AG04449 (cell line): ENCODE measurements at regions not wholly inside any gene's neighbourhood (a gene's known extent, or its start where the extent isn't known, plus 50 kb on each side); places are given as distances from the start of the nearest gene placed in this dataset.

Experiments
- CTCF ChIA-PET: fragments of 350-600 bp; formaldehyde crosslinking; extraction: SDS; loops from one replicate; lab custom pipeline; 2021; ENCODE audit warnings: antibody characterized with exemption; lab: Yijun Ruan, JAX
- POLR2A ChIA-PET: fragments of 400-600, 350-600 bp; formaldehyde crosslinking; extraction: SDS; loops from one replicate; lab custom pipeline; 2020; ENCODE audit warnings: antibody characterized with exemption, inconsistent platforms; lab: Yijun Ruan, JAX
- DNase-seq: peaks from one replicate; pipeline ENCODE4 v3.0.0-alpha.2; 2010; ENCODE audit warnings: low read depth, low spot score
- H3K4me3 ChIP-seq: 2 replicates; pipeline ENCODE4 v1.5.1; 2011; ENCODE audit warnings: low read depth, mild to moderate bottlenecking, control low read depth, low read length
- CTCF ChIP-seq: IDR thresholded peaks from one replicate; pipeline ENCODE4 v1.5.1; 2011; ENCODE audit warnings: mild to moderate bottlenecking, moderate library complexity, low read length, control low read depth, inconsistent platforms; ENCODE audit not compliant: insufficient read depth; ENCODE audit errors: missing control alignments

GRCh38 chr12:60021235-60021634, 425.4 kb downstream of the SLC16A7 start:
- TF ChIP-seq CTCF = no peak
- H3K4me3 ChIP-seq = no peak overlapping the region
- CTCF ChIA-PET = no interaction called here
- DNase-seq = no peak
- POLR2A ChIA-PET = no interaction called here

GRCh38 chr12:60027266-60027665, 431.4 kb downstream of the SLC16A7 start:
- TF ChIP-seq CTCF = no peak
- no peak overlapping the region for H3K4me3 ChIP-seq
- POLR2A ChIA-PET = no interaction called here
- DNase-seq = no peak
- CTCF ChIA-PET = no interaction called here

- CTCF ChIA-PET = no interaction called here
- POLR2A ChIA-PET = no interaction called here
- DNase-seq = no peak
- TF ChIP-seq CTCF = no peak
- no peak overlapping the region for H3K4me3 ChIP-seq
Observed at GRCh38 chr12:60034147-60034546, 438.3 kb downstream of the SLC16A7 start.

GRCh38 chr12:60035835-60036234, 440.0 kb downstream of the SLC16A7 start:
- DNase-seq = no peak
- CTCF ChIA-PET = no interaction called here
- no peak for TF ChIP-seq CTCF
- no peak overlapping the region for H3K4me3 ChIP-seq
- POLR2A ChIA-PET = no interaction called here

- no peak overlapping the region for H3K4me3 ChIP-seq
- POLR2A ChIA-PET = no interaction called here
- CTCF ChIA-PET = no interaction called here
- no peak for DNase-seq
- TF ChIP-seq CTCF = no peak
Observed at GRCh38 chr12:60042835-60043234, 447.0 kb downstream of the SLC16A7 start.

GRCh38 chr12:60043236-60043635, 447.4 kb downstream of the SLC16A7 start:
- H3K4me3 ChIP-seq = no peak overlapping the region
- no peak for DNase-seq
- ChIA-PET POLR2A (no interaction called here), CTCF (no interaction called here)
- no peak for TF ChIP-seq CTCF
